ENCODE measurements at regions not wholly inside any gene's neighbourhood (a gene's known extent, or its start where the extent isn't known, plus 50 kb on each side); places are given as distances from the start of the nearest gene placed in this dataset.
A peak's percentile ranks its signal among the peaks of the same experiment; 100 is the strongest.
"Not testable (repeated sequence)": the region's sequence is repeated elsewhere in the genome, so short reads cannot be mapped to it uniquely, and the experiment has no call there.

GRCh38 chr5:174935854-174936474 is 211.6 kb downstream of the MSX2 start:
- ChIA-PET POLR2A (no interaction called here), CTCF (interaction anchor here (0.6 to 2.5 kb wide), 10 partner anchors 9 to 689 kb away, joined by 3 to 13 read pairs (median 4); no protein-coding TSS in a partner anchor)
- peaks cover 0 to 18% (median 4%) of the 10 kb centered on the region in 5 experiments for H3K27me3 ChIP-seq (replicated peaks in 2 of 5; ENCODE audit: control insufficient read depth in 4 of 5, insufficient read depth in 5 of 5, low read length in 4 of 5)
- peak; percentile 18 to 41 (median 26) for DNase-seq
- WGBS (ENCODE audit: insufficient coverage) = 54% methylated on average over 4 of the region's 9 CpGs
- H3K4me3 ChIP-seq (ENCODE audit: control insufficient read depth in 1 of 7, extremely low read depth in 1 of 7, insufficient read depth in 4 of 7, low read depth in 2 of 7, low read length in 6 of 7) = no peak overlapping the region
- H3K9me3 ChIP-seq (ENCODE audit: control extremely low read depth in 1 of 5, control insufficient read depth in 4 of 5, insufficient read depth in 2 of 5, low read depth in 1 of 5, low read length in 4 of 5) = no peaks in the 10 kb centered on the region
- no peak overlapping the region for H3K27ac ChIP-seq (ENCODE audit: insufficient read depth in 1 of 2, low read depth in 1 of 2, low read length in 2 of 2, poor library complexity in 1 of 2, severe bottlenecking in 2 of 2)
- H3K4me1 ChIP-seq (ENCODE audit: control extremely low read depth in 1 of 4, control insufficient read depth in 4 of 4, insufficient read depth in 4 of 4, low read length in 3 of 4) = no peaks in the 10 kb centered on the region
- H3K36me3 ChIP-seq (ENCODE audit: control insufficient read depth in 4 of 4, insufficient read depth in 4 of 4, low read length in 3 of 4) = no peaks in the 10 kb centered on the region

- H3K36me3 ChIP-seq (ENCODE audit: control insufficient read depth in 4 of 4, insufficient read depth in 4 of 4, low read length in 3 of 4); H3K27ac ChIP-seq (ENCODE audit: insufficient read depth in 1 of 2, low read depth in 1 of 2, low read length in 2 of 2, poor library complexity in 1 of 2, severe bottlenecking in 2 of 2); H3K4me3 ChIP-seq (ENCODE audit: control insufficient read depth in 1 of 7, extremely low read depth in 1 of 7, insufficient read depth in 4 of 7, low read depth in 2 of 7, low read length in 6 of 7); H3K27me3 ChIP-seq (replicated peaks in 2 of 5; ENCODE audit: control insufficient read depth in 4 of 5, insufficient read depth in 5 of 5, low read length in 4 of 5); H3K9me3 ChIP-seq (ENCODE audit: control extremely low read depth in 1 of 5, control insufficient read depth in 4 of 5, insufficient read depth in 2 of 5, low read depth in 1 of 5, low read length in 4 of 5); DNase-seq; H3K4me1 ChIP-seq (ENCODE audit: control extremely low read depth in 1 of 4, control insufficient read depth in 4 of 4, insufficient read depth in 4 of 4, low read length in 3 of 4): not testable (repeated sequence)
- ChIA-PET POLR2A (interaction anchor here (0.6 kb wide), 1 partner anchor 435 kb away, joined by 3 read pairs; no protein-coding TSS in a partner anchor), CTCF (interaction anchor here (0.7 kb wide), 1 partner anchor 10 kb away, joined by 3 read pairs; no protein-coding TSS in a partner anchor)
- WGBS (ENCODE audit: insufficient coverage) = no CpG with 5 or more reads among the region's 4 CpGs
These were observed 206.7 kb downstream of the MSX2 start for GRCh38 chr5:174931033-174931432.

GRCh38 chr5:174925586-174925985 is 201.2 kb downstream of the MSX2 start:
- CTCF ChIA-PET = interaction anchor here (1.6 to 1.9 kb wide), 2 partner anchors 8 to 16 kb away, joined by 4 to 5 read pairs; no protein-coding TSS in a partner anchor
- no peaks in the 10 kb centered on the region for H3K9me3 ChIP-seq (ENCODE audit: control extremely low read depth in 1 of 5, control insufficient read depth in 4 of 5, insufficient read depth in 2 of 5, low read depth in 1 of 5, low read length in 4 of 5)
- H3K27me3 ChIP-seq (replicated peaks in 2 of 5; ENCODE audit: control insufficient read depth in 4 of 5, insufficient read depth in 5 of 5, low read length in 4 of 5) = no peaks in the 10 kb centered on the region
- H3K4me3 ChIP-seq (ENCODE audit: control insufficient read depth in 1 of 7, extremely low read depth in 1 of 7, insufficient read depth in 4 of 7, low read depth in 2 of 7, low read length in 6 of 7) = no peak overlapping the region
- no peak for DNase-seq
- H3K27ac ChIP-seq (ENCODE audit: insufficient read depth in 1 of 2, low read depth in 1 of 2, low read length in 2 of 2, poor library complexity in 1 of 2, severe bottlenecking in 2 of 2) = no peak overlapping the region
- POLR2A ChIA-PET = no interaction called here
- no peaks in the 10 kb centered on the region for H3K36me3 ChIP-seq (ENCODE audit: control insufficient read depth in 4 of 4, insufficient read depth in 4 of 4, low read length in 3 of 4)
- peaks cover 0 to 4% (median 0%) of the 10 kb centered on the region in 4 experiments for H3K4me1 ChIP-seq (ENCODE audit: control extremely low read depth in 1 of 4, control insufficient read depth in 4 of 4, insufficient read depth in 4 of 4, low read length in 3 of 4)
- no CpG with 5 or more reads among the region's 1 CpG for WGBS (ENCODE audit: insufficient coverage)

GRCh38 chr5:174922955-174923354 is 198.6 kb downstream of the MSX2 start:
- Histone ChIP-seq H3K27ac (ENCODE audit: insufficient read depth in 1 of 2, low read depth in 1 of 2, low read length in 2 of 2, poor library complexity in 1 of 2, severe bottlenecking in 2 of 2) (no peak overlapping the region), H3K36me3 (ENCODE audit: control insufficient read depth in 4 of 4, insufficient read depth in 4 of 4, low read length in 3 of 4) (no peaks in the 10 kb centered on the region), H3K27me3 (replicated peaks in 2 of 5; ENCODE audit: control insufficient read depth in 4 of 5, insufficient read depth in 5 of 5, low read length in 4 of 5) (no peaks in the 10 kb centered on the region), H3K4me3 (ENCODE audit: control insufficient read depth in 1 of 7, extremely low read depth in 1 of 7, insufficient read depth in 4 of 7, low read depth in 2 of 7, low read length in 6 of 7) (no peak overlapping the region), H3K4me1 (ENCODE audit: control extremely low read depth in 1 of 4, control insufficient read depth in 4 of 4, insufficient read depth in 4 of 4, low read length in 3 of 4) (peaks cover 0 to 4% (median 0%) of the 10 kb centered on the region in 4 experiments), H3K9me3 (ENCODE audit: control extremely low read depth in 1 of 5, control insufficient read depth in 4 of 5, insufficient read depth in 2 of 5, low read depth in 1 of 5, low read length in 4 of 5) (no peaks in the 10 kb centered on the region)
- WGBS (ENCODE audit: insufficient coverage) = 98% methylated on average over 20 of the region's 20 CpGs
- no peak for DNase-seq
- CTCF ChIA-PET = no interaction called here
- POLR2A ChIA-PET = no interaction called here

GRCh38 chr5:174920906-174921550 is 196.6 kb downstream of the MSX2 start:
- DNase-seq = peak in 2 of 3 donors; percentile 17 to 25
- Histone ChIP-seq H3K27ac (ENCODE audit: insufficient read depth in 1 of 2, low read depth in 1 of 2, low read length in 2 of 2, poor library complexity in 1 of 2, severe bottlenecking in 2 of 2) (no peak overlapping the region), H3K36me3 (ENCODE audit: control insufficient read depth in 4 of 4, insufficient read depth in 4 of 4, low read length in 3 of 4) (no peaks in the 10 kb centered on the region), H3K4me1 (ENCODE audit: control extremely low read depth in 1 of 4, control insufficient read depth in 4 of 4, insufficient read depth in 4 of 4, low read length in 3 of 4) (peaks cover 0 to 4% (median 0%) of the 10 kb centered on the region in 4 experiments), H3K9me3 (ENCODE audit: control extremely low read depth in 1 of 5, control insufficient read depth in 4 of 5, insufficient read depth in 2 of 5, low read depth in 1 of 5, low read length in 4 of 5) (no peaks in the 10 kb centered on the region), H3K4me3 (ENCODE audit: control insufficient read depth in 1 of 7, extremely low read depth in 1 of 7, insufficient read depth in 4 of 7, low read depth in 2 of 7, low read length in 6 of 7) (peak overlapping the region in 4 of 7 experiments; percentile 36 to 62 (median 48)), H3K27me3 (replicated peaks in 2 of 5; ENCODE audit: control insufficient read depth in 4 of 5, insufficient read depth in 5 of 5, low read length in 4 of 5) (no peaks in the 10 kb centered on the region)
- 20% methylated on average over 5 of the region's 8 CpGs for WGBS (ENCODE audit: insufficient coverage)
- ChIA-PET POLR2A (no interaction called here), CTCF (interaction anchor here (1.2 kb wide), 1 partner anchor 10 kb away, joined by 3 read pairs; no protein-coding TSS in a partner anchor)

GRCh38 chr5:174919351-174919750 is 195.0 kb downstream of the MSX2 start:
- H3K27me3 ChIP-seq (replicated peaks in 2 of 5; ENCODE audit: control insufficient read depth in 4 of 5, insufficient read depth in 5 of 5, low read length in 4 of 5) = no peaks in the 10 kb centered on the region
- no CpG with 5 or more reads among the region's 3 CpGs for WGBS (ENCODE audit: insufficient coverage)
- no peaks in the 10 kb centered on the region for H3K36me3 ChIP-seq (ENCODE audit: control insufficient read depth in 4 of 4, insufficient read depth in 4 of 4, low read length in 3 of 4)
- H3K4me1 ChIP-seq (ENCODE audit: control extremely low read depth in 1 of 4, control insufficient read depth in 4 of 4, insufficient read depth in 4 of 4, low read length in 3 of 4) = peaks cover 0 to 4% (median 0%) of the 10 kb centered on the region in 4 experiments
- H3K9me3 ChIP-seq (ENCODE audit: control extremely low read depth in 1 of 5, control insufficient read depth in 4 of 5, insufficient read depth in 2 of 5, low read depth in 1 of 5, low read length in 4 of 5) = no peaks in the 10 kb centered on the region
- CTCF ChIA-PET = interaction anchor here (1.8 kb wide), 1 partner anchor 17 kb away, joined by 4 read pairs; no protein-coding TSS in a partner anchor
- no peak for DNase-seq
- POLR2A ChIA-PET = no interaction called here
- no peak overlapping the region for H3K4me3 ChIP-seq (ENCODE audit: control insufficient read depth in 1 of 7, extremely low read depth in 1 of 7, insufficient read depth in 4 of 7, low read depth in 2 of 7, low read length in 6 of 7)
- H3K27ac ChIP-seq (ENCODE audit: insufficient read depth in 1 of 2, low read depth in 1 of 2, low read length in 2 of 2, poor library complexity in 1 of 2, severe bottlenecking in 2 of 2) = no peak overlapping the region

GRCh38 chr5:174918655-174919054 is 194.3 kb downstream of the MSX2 start:
- no peak overlapping the region for H3K27ac ChIP-seq (ENCODE audit: insufficient read depth in 1 of 2, low read depth in 1 of 2, low read length in 2 of 2, poor library complexity in 1 of 2, severe bottlenecking in 2 of 2)
- WGBS (ENCODE audit: insufficient coverage) = 33% methylated on average over 1 of the region's 1 CpG
- no peaks in the 10 kb centered on the region for H3K36me3 ChIP-seq (ENCODE audit: control insufficient read depth in 4 of 4, insufficient read depth in 4 of 4, low read length in 3 of 4)
- peaks cover 0 to 2% (median 0%) of the 10 kb centered on the region in 5 experiments for H3K27me3 ChIP-seq (replicated peaks in 2 of 5; ENCODE audit: control insufficient read depth in 4 of 5, insufficient read depth in 5 of 5, low read length in 4 of 5)
- peak in 1 of 3 donors; percentile 31 for DNase-seq
- H3K4me1 ChIP-seq (ENCODE audit: control extremely low read depth in 1 of 4, control insufficient read depth in 4 of 4, insufficient read depth in 4 of 4, low read length in 3 of 4) = peaks cover 0 to 4% (median 0%) of the 10 kb centered on the region in 4 experiments
- POLR2A ChIA-PET = no interaction called here
- H3K9me3 ChIP-seq (ENCODE audit: control extremely low read depth in 1 of 5, control insufficient read depth in 4 of 5, insufficient read depth in 2 of 5, low read depth in 1 of 5, low read length in 4 of 5) = no peaks in the 10 kb centered on the region
- H3K4me3 ChIP-seq (ENCODE audit: control insufficient read depth in 1 of 7, extremely low read depth in 1 of 7, insufficient read depth in 4 of 7, low read depth in 2 of 7, low read length in 6 of 7) = no peak overlapping the region
- CTCF ChIA-PET = no interaction called here
